GM18861 (cell line): ENCODE measurements at regions not wholly inside any gene's neighbourhood (a gene's known extent, or its start where the extent isn't known, plus 50 kb on each side); places are given as distances from the start of the nearest gene placed in this dataset.

Experiments
- ATAC-seq: cut with Tn5 transposase; IDR thresholded peaks from one replicate; pipeline ENCODE4 v1.9.1; 2021; ENCODE audit not compliant: unreplicated experiment

- no peak for ATAC-seq
Measured at GRCh38 chr15:62567501-62567900, 402.4 kb upstream of the C2CD4B start.

- ATAC-seq: no peak
Measured at GRCh38 chr15:62568004-62568403, 402.9 kb upstream of the C2CD4B start.

GRCh38 chr15:62568702-62569101 is 403.6 kb upstream of the C2CD4B start:
- no peak for ATAC-seq

GRCh38 chr15:62569460-62570404 is 404.6 kb upstream of the C2CD4B start:
- ATAC-seq: no peak

GRCh38 chr15:62570405-62570783 is 405.3 kb upstream of the C2CD4B start:
- ATAC-seq: no peak

- no peak for ATAC-seq
Measured at GRCh38 chr15:62571072-62571471, 406.0 kb upstream of the C2CD4B start.

- no peak for ATAC-seq
Measured at GRCh38 chr15:62572797-62573196, 407.7 kb upstream of the C2CD4B start.

GRCh38 chr15:62573876-62574275 is 408.8 kb upstream of the C2CD4B start:
- no peak for ATAC-seq

- ATAC-seq: no peak
Measured at GRCh38 chr15:62578546-62578945, 413.5 kb upstream of the C2CD4B start.

GRCh38 chr15:62578960-62579359 is 413.9 kb upstream of the C2CD4B start:
- no peak for ATAC-seq

- no peak for ATAC-seq
Measured at GRCh38 chr15:62579842-62580241, 414.8 kb upstream of the C2CD4B start.

GRCh38 chr15:62582580-62582979 is 417.5 kb upstream of the C2CD4B start:
- ATAC-seq: no peak

GRCh38 chr15:62584301-62585235 is 419.5 kb upstream of the C2CD4B start:
- ATAC-seq: no peak

- ATAC-seq: no peak
Measured at GRCh38 chr15:62588938-62589670, 424.0 kb upstream of the C2CD4B start.

- ATAC-seq: no peak
Measured at GRCh38 chr15:62591842-62592838, 427.1 kb upstream of the C2CD4B start.

- no peak for ATAC-seq
Measured at GRCh38 chr15:62592920-62593319, 427.8 kb upstream of the C2CD4B start.

- ATAC-seq: no peak
Measured at GRCh38 chr15:62593681-62594399, 428.8 kb upstream of the C2CD4B start.

- no peak for ATAC-seq
Measured at GRCh38 chr15:62598217-62598616, 433.1 kb upstream of the C2CD4B start.
